HEK293 (cell line): ENCODE measurements at regions not wholly inside any gene's neighbourhood (a gene's known extent, or its start where the extent isn't known, plus 50 kb on each side); places are given as distances from the start of the nearest gene placed in this dataset.

ENCODE experiments used
- CTCF ChIA-PET: fragments of 350-600 bp; formaldehyde crosslinking; extraction: SDS; loops from one replicate; lab custom pipeline; 2021; ENCODE audit warnings: antibody characterized with exemption; lab: Yijun Ruan, JAX
- POLR2A ChIA-PET: fragments of 300-600 bp; formaldehyde crosslinking; extraction: SDS; loops from one replicate; lab custom pipeline; 2020; ENCODE audit warnings: antibody characterized with exemption, inconsistent platforms; lab: Yijun Ruan, JAX
- H3K27ac ChIP-seq: fragments of 200-500 bp; sonication (Bioruptor generic); 2 replicates; pipeline ENCODE4 v1.5.1; 2014; ENCODE audit warnings: low read depth, low read length, control low read depth, inconsistent platforms; ENCODE audit errors: extremely low read depth
- H3K36me3 ChIP-seq, 2 experiments: fragments of 200-500 bp in 1 of 2; sonication (Bioruptor generic) in 1 of 2; 1 replicate in 1 of 2; 2 replicates in 1 of 2; pipeline ENCODE4 v1.5.1; 2014 to 2017; ENCODE audit warnings: inconsistent platforms in 2 of 2, low read length in 2 of 2; ENCODE audit not compliant: control insufficient read depth in 2 of 2, insufficient read depth in 1 of 2
- H3K4me1 ChIP-seq: fragments of 200-500 bp; sonication (Bioruptor generic); 2 replicates; pipeline ENCODE4 v1.5.1; 2014; ENCODE audit warnings: mild to moderate bottlenecking, low read length, inconsistent platforms; ENCODE audit not compliant: control insufficient read depth, insufficient read depth
- H3K4me3 ChIP-seq: 2 replicates; pipeline ENCODE4 v1.5.1; 2011; ENCODE audit warnings: low read depth, mild to moderate bottlenecking, control low read depth, low read length, moderate library complexity
- H3K9me3 ChIP-seq: fragments of 200-500 bp; sonication (Bioruptor generic); 2 replicates; pipeline ENCODE4 v1.5.1; 2014; ENCODE audit warnings: low read depth, low read length, inconsistent platforms; ENCODE audit not compliant: control insufficient read depth, insufficient read depth
- GLIS2 ChIP-seq: fragments of 450-650 bp; formaldehyde crosslinking; IDR thresholded peaks from 2 replicates; pipeline ENCODE4 v1.5.1; 2016; ENCODE audit warnings: missing biosample characterization, missing genetic modification characterization
- HOXA7 ChIP-seq: sonication (generic); formaldehyde crosslinking; IDR thresholded peaks from 2 replicates; pipeline ENCODE4 v1.8.1; 2022; ENCODE audit warnings: missing genetic modification reagents, borderline replicate concordance
- KLF1 ChIP-seq: fragments of 450-650 bp; formaldehyde crosslinking; IDR thresholded peaks from 2 replicates; pipeline ENCODE4 v1.5.1; 2016; ENCODE audit warnings: missing biosample characterization, missing genetic modification characterization
- SALL2 ChIP-seq: fragments of 450-650 bp; formaldehyde crosslinking; IDR thresholded peaks from 2 replicates; pipeline ENCODE4 v1.5.0; 2017; ENCODE audit warnings: missing biosample characterization, mild to moderate bottlenecking, missing genetic modification characterization, borderline replicate concordance
- YY1 ChIP-seq: fragments of 450-650 bp; formaldehyde crosslinking; IDR thresholded peaks from 2 replicates; pipeline ENCODE4 v1.5.1; 2018; ENCODE audit warnings: missing biosample characterization, missing genetic modification characterization
- ZBTB7A ChIP-seq: fragments of 450-650 bp; formaldehyde crosslinking; IDR thresholded peaks from 2 replicates; pipeline ENCODE4 v1.5.1; 2016; ENCODE audit warnings: low read depth, missing biosample characterization, missing genetic modification characterization
- ZFP37 ChIP-seq: fragments of 450-650 bp; formaldehyde crosslinking; IDR thresholded peaks from 2 replicates; pipeline ENCODE4 v1.5.1; 2016; ENCODE audit warnings: missing biosample characterization, missing genetic modification characterization
- ZNF114 ChIP-seq: fragments of 450-650 bp; formaldehyde crosslinking; IDR thresholded peaks from 2 replicates; pipeline ENCODE4 v1.5.0; 2017; ENCODE audit warnings: missing biosample characterization, missing genetic modification characterization
- ZNF132 ChIP-seq: fragments of 450-650 bp; formaldehyde crosslinking; IDR thresholded peaks from 2 replicates; pipeline ENCODE4 v1.5.1; 2017; ENCODE audit warnings: missing biosample characterization, missing genetic modification characterization, borderline replicate concordance
- ZNF140 ChIP-seq: fragments of 450-650 bp; formaldehyde crosslinking; IDR thresholded peaks from 2 replicates; pipeline ENCODE4 v1.5.1; 2016; ENCODE audit warnings: missing biosample characterization, missing genetic modification characterization
- ZNF155 ChIP-seq: fragments of 450-650 bp; formaldehyde crosslinking; IDR thresholded peaks from 2 replicates; pipeline ENCODE4 v1.5.1; 2016; ENCODE audit warnings: missing biosample characterization, missing genetic modification characterization
- ZNF16 ChIP-seq: fragments of 450-650 bp; formaldehyde crosslinking; IDR thresholded peaks from 2 replicates; pipeline ENCODE4 v1.5.1; 2016; ENCODE audit warnings: low read depth, missing biosample characterization, missing genetic modification characterization
- ZNF202 ChIP-seq: fragments of 450-650 bp; formaldehyde crosslinking; IDR thresholded peaks from 2 replicates; pipeline ENCODE4 v1.5.1; 2016; ENCODE audit warnings: missing biosample characterization, missing genetic modification characterization, borderline replicate concordance
- ZNF302 ChIP-seq: fragments of 450-650 bp; formaldehyde crosslinking; IDR thresholded peaks from 2 replicates; pipeline ENCODE4 v1.5.1; 2016; ENCODE audit warnings: missing biosample characterization, missing genetic modification characterization, low read depth
- ZNF341 ChIP-seq: fragments of 450-650 bp; formaldehyde crosslinking; IDR thresholded peaks from 2 replicates; pipeline ENCODE4; 2016; ENCODE audit warnings: low read depth, missing biosample characterization, missing genetic modification characterization
- ZNF529 ChIP-seq: fragments of 450-650 bp; formaldehyde crosslinking; IDR thresholded peaks from 2 replicates; pipeline ENCODE4 v1.5.1; 2017; ENCODE audit warnings: missing genetic modification characterization, missing biosample characterization; ENCODE audit not compliant: insufficient replicate concordance
- ZNF571 ChIP-seq: fragments of 450-650 bp; formaldehyde crosslinking; IDR thresholded peaks from 2 replicates; pipeline ENCODE4 v1.5.0; 2017; ENCODE audit warnings: missing biosample characterization, missing genetic modification characterization
- ZNF768 ChIP-seq: fragments of 450-650 bp; formaldehyde crosslinking; IDR thresholded peaks from 2 replicates; pipeline ENCODE4 v1.5.1; 2018; ENCODE audit warnings: missing biosample characterization, mild to moderate bottlenecking, missing genetic modification characterization
- ZNF791 ChIP-seq: fragments of 450-650 bp; formaldehyde crosslinking; IDR thresholded peaks from 2 replicates; pipeline ENCODE4 v1.5.1; 2016; ENCODE audit warnings: missing biosample characterization, missing genetic modification characterization
- ZXDB ChIP-seq: fragments of 450-650 bp; formaldehyde crosslinking; IDR thresholded peaks from 2 replicates; pipeline ENCODE4 v1.5.1; 2016; ENCODE audit warnings: missing biosample characterization, missing genetic modification characterization
- TF ChIP-seq, protein P1 (sequence below): fragments of 450-650 bp; formaldehyde crosslinking; IDR thresholded peaks from 2 replicates; pipeline ENCODE4 v1.5.1; 2016; ENCODE audit warnings: missing biosample characterization, missing genetic modification characterization
- TF ChIP-seq, protein P2 (sequence below): fragments of 450-650 bp; formaldehyde crosslinking; IDR thresholded peaks from 2 replicates; pipeline ENCODE4 v1.5.1; 2016; ENCODE audit warnings: missing biosample characterization, missing genetic modification characterization
- TF ChIP-seq, protein P3 (sequence below): fragments of 450-650 bp; formaldehyde crosslinking; IDR thresholded peaks from 2 replicates; pipeline ENCODE4 v1.5.1; 2017; ENCODE audit warnings: missing biosample characterization, missing genetic modification characterization
- TF ChIP-seq, protein P4 (sequence below): fragments of 450-650 bp; formaldehyde crosslinking; IDR thresholded peaks from 2 replicates; pipeline ENCODE4 v1.5.1; 2016; ENCODE audit warnings: missing biosample characterization, missing genetic modification characterization, borderline replicate concordance

DNA sequence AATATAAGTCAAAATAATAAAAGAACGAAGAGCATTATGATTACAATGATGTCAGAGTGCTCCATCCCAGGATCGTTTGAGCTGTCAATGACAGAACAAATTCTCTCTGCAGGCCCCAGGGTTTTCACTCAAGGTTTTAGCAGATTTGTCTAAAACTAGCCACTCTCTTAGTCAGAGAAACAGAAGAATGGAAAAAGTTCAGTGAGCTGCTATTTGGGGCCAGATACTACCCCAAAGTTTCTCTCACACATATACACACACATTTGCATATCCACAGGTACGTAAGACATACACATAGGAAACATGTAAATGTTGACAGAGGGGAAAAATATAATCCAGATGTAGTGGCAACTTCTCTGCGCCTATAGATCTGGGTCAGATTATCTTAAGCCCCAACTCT is 76.3 kb upstream of the SEMA6A start:
- CTCF ChIA-PET, result no interaction called here

DNA sequence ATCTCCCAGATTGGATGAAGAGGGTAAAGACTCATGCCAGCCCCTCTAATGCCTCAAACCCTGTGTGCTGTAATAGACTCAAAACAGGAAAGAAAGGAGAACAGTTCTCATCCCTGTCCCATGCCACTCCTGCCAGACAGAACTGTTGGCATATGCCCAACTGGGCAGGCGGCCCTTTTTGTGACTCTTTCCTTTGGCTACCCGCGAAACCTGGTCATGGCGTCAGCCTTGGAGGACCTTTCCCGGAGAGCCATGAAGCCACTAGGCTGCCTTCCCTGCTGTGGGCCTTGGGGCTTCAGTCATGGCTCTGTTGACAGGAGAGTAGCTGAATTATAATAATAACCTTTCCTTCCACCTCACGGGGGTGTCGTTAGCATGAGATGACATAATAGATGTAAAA is 75.9 kb upstream of the SEMA6A start:
- ChIA-PET POLR2A (no interaction called here), CTCF (no interaction called here)
- Histone ChIP-seq H3K4me3 (no peak overlapping the region), H3K4me1 (no peaks in the 10 kb centered on the region; the same call in 1 of the 2 replicates), H3K9me3 (no peaks in the 10 kb centered on the region), H3K36me3 (no peaks in the 10 kb centered on the region), H3K27ac (no peak overlapping the region)
- TF ChIP-seq KLF1 (tag by site-specific recombination) (no peak), ZFP37 (tag by site-specific recombination) (no peak), ZNF114 (tag by site-specific recombination) (no peak), ZNF768 (no peak), ZNF571 (no peak), YY1 (no peak), ZNF302 (tag by site-specific recombination) (no peak), HOXA7 (CRISPR knock-in tag) (no peak), ZNF140 (tag by site-specific recombination) (no peak), ZNF132 (tag by site-specific recombination) (no peak), ZNF16 (tag by site-specific recombination) (no peak), ZXDB (no peak), ZNF529 (tag by site-specific recombination) (no peak)
- TF ChIP-seq, protein P1, sequence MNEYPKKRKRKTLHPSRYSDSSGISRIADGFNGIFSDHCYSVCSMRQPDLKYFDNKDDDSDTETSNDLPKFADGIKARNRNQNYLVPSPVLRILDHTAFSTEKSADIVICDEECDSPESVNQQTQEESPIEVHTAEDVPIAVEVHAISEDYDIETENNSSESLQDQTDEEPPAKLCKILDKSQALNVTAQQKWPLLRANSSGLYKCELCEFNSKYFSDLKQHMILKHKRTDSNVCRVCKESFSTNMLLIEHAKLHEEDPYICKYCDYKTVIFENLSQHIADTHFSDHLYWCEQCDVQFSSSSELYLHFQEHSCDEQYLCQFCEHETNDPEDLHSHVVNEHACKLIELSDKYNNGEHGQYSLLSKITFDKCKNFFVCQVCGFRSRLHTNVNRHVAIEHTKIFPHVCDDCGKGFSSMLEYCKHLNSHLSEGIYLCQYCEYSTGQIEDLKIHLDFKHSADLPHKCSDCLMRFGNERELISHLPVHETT (tag by site-specific recombination), result no peak
- TF ChIP-seq, protein P2, sequence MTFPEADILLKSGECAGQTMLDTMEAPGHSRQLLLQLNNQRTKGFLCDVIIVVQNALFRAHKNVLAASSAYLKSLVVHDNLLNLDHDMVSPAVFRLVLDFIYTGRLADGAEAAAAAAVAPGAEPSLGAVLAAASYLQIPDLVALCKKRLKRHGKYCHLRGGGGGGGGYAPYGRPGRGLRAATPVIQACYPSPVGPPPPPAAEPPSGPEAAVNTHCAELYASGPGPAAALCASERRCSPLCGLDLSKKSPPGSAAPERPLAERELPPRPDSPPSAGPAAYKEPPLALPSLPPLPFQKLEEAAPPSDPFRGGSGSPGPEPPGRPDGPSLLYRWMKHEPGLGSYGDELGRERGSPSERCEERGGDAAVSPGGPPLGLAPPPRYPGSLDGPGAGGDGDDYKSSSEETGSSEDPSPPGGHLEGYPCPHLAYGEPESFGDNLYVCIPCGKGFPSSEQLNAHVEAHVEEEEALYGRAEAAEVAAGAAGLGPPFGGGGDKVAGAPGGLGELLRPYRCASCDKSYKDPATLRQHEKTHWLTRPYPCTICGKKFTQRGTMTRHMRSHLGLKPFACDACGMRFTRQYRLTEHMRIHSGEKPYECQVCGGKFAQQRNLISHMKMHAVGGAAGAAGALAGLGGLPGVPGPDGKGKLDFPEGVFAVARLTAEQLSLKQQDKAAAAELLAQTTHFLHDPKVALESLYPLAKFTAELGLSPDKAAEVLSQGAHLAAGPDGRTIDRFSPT (tag by site-specific recombination), result no peak

More for the DNA sequence above, 76.3 kb upstream of the SEMA6A start:
- TF ChIP-seq, protein P3, sequence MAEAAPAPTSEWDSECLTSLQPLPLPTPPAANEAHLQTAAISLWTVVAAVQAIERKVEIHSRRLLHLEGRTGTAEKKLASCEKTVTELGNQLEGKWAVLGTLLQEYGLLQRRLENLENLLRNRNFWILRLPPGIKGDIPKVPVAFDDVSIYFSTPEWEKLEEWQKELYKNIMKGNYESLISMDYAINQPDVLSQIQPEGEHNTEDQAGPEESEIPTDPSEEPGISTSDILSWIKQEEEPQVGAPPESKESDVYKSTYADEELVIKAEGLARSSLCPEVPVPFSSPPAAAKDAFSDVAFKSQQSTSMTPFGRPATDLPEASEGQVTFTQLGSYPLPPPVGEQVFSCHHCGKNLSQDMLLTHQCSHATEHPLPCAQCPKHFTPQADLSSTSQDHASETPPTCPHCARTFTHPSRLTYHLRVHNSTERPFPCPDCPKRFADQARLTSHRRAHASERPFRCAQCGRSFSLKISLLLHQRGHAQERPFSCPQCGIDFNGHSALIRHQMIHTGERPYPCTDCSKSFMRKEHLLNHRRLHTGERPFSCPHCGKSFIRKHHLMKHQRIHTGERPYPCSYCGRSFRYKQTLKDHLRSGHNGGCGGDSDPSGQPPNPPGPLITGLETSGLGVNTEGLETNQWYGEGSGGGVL (tag by site-specific recombination), result no peak
- no peak for TF ChIP-seq ZNF155
- no peak for TF ChIP-seq ZBTB7A (tag by site-specific recombination)
- TF ChIP-seq ZNF768, result no peak
- TF ChIP-seq ZNF202 (tag by site-specific recombination), result no peak
- no peak for TF ChIP-seq ZNF791
- TF ChIP-seq SALL2 (tag by site-specific recombination), result no peak
- TF ChIP-seq, protein P4, sequence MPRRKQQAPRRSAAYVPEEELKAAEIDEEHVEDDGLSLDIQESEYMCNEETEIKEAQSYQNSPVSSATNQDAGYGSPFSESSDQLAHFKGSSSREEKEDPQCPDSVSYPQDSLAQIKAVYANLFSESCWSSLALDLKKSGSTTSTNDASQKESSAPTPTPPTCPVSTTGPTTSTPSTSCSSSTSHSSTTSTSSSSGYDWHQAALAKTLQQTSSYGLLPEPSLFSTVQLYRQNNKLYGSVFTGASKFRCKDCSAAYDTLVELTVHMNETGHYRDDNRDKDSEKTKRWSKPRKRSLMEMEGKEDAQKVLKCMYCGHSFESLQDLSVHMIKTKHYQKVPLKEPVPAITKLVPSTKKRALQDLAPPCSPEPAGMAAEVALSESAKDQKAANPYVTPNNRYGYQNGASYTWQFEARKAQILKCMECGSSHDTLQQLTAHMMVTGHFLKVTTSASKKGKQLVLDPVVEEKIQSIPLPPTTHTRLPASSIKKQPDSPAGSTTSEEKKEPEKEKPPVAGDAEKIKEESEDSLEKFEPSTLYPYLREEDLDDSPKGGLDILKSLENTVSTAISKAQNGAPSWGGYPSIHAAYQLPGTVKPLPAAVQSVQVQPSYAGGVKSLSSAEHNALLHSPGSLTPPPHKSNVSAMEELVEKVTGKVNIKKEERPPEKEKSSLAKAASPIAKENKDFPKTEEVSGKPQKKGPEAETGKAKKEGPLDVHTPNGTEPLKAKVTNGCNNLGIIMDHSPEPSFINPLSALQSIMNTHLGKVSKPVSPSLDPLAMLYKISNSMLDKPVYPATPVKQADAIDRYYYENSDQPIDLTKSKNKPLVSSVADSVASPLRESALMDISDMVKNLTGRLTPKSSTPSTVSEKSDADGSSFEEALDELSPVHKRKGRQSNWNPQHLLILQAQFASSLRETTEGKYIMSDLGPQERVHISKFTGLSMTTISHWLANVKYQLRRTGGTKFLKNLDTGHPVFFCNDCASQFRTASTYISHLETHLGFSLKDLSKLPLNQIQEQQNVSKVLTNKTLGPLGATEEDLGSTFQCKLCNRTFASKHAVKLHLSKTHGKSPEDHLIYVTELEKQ, result no peak
- TF ChIP-seq ZNF341 (tag by site-specific recombination), result no peak
- no peak for TF ChIP-seq GLIS2
- no peaks in the 10 kb centered on the region; the same call in 1 of the 2 replicates for H3K4me1 ChIP-seq
- H3K36me3 ChIP-seq, result no peaks in the 10 kb centered on the region
- POLR2A ChIA-PET, result no interaction called here
- H3K4me3 ChIP-seq, result no peak overlapping the region
- H3K27ac ChIP-seq, result no peak overlapping the region
- no peaks in the 10 kb centered on the region for H3K9me3 ChIP-seq
